ENCODE measurements at regions not wholly inside any gene's neighbourhood (a gene's known extent, or its start where the extent isn't known, plus 50 kb on each side); places are given as distances from the start of the nearest gene placed in this dataset.

- Histone ChIP-seq H3K27me3 (ENCODE audit: insufficient read depth, low read length) (no peaks in the 10 kb centered on the region), H3K36me3 (ENCODE audit: insufficient read depth, low read depth, low read length) (no peaks in the 10 kb centered on the region), H3K4me3 (ENCODE audit: low read length) (no peak overlapping the region), H3K9me3 (ENCODE audit: insufficient read depth, low read depth, low read length) (peaks cover 19% of the 10 kb centered on the region), H3K4me1 (ENCODE audit: insufficient read depth, low read length) (no peaks in the 10 kb centered on the region), H3K9ac (ENCODE audit: low read depth, low read length) (no peak overlapping the region), H3K27ac (ENCODE audit: low read length) (no peak overlapping the region)
These were observed 265.1 kb upstream of the CEP162 start for GRCh38 chr6:84492241-84493165.

- peaks cover 19% of the 10 kb centered on the region for H3K9me3 ChIP-seq (ENCODE audit: insufficient read depth, low read depth, low read length)
- H3K4me3 ChIP-seq (ENCODE audit: low read length): no peak overlapping the region
These were observed 262.2 kb upstream of the CEP162 start for GRCh38 chr6:84489598-84489997.

GRCh38 chr6:84486526-84486925 is 259.1 kb upstream of the CEP162 start:
- Histone ChIP-seq H3K4me1 (ENCODE audit: insufficient read depth, low read length) (no peaks in the 10 kb centered on the region), H3K27ac (ENCODE audit: low read length) (no peak overlapping the region), H3K4me3 (ENCODE audit: low read length) (no peak overlapping the region), H3K9me3 (ENCODE audit: insufficient read depth, low read depth, low read length) (peaks cover 19% of the 10 kb centered on the region), H3K9ac (ENCODE audit: low read depth, low read length) (no peak overlapping the region), H3K27me3 (ENCODE audit: insufficient read depth, low read length) (no peaks in the 10 kb centered on the region), H3K36me3 (ENCODE audit: insufficient read depth, low read depth, low read length) (no peaks in the 10 kb centered on the region)

More at GRCh38 chr6:84489598-84489997, 262.2 kb upstream of the CEP162 start:
- Histone ChIP-seq H3K9ac (ENCODE audit: low read depth, low read length) (no peak overlapping the region), H3K27ac (ENCODE audit: low read length) (no peak overlapping the region), H3K36me3 (ENCODE audit: insufficient read depth, low read depth, low read length) (no peaks in the 10 kb centered on the region), H3K27me3 (ENCODE audit: insufficient read depth, low read length) (no peaks in the 10 kb centered on the region), H3K4me1 (ENCODE audit: insufficient read depth, low read length) (no peaks in the 10 kb centered on the region)

- Histone ChIP-seq H3K36me3 (ENCODE audit: insufficient read depth, low read depth, low read length) (no peaks in the 10 kb centered on the region), H3K27ac (ENCODE audit: low read length) (no peak overlapping the region)
These were observed 241.7 kb upstream of the CEP162 start for GRCh38 chr6:84469144-84469543.

GRCh38 chr6:84467296-84467695 is 239.9 kb upstream of the CEP162 start:
- H3K9ac ChIP-seq (ENCODE audit: low read depth, low read length): no peak overlapping the region
- H3K27ac ChIP-seq (ENCODE audit: low read length): no peak overlapping the region
- H3K9me3 ChIP-seq (ENCODE audit: insufficient read depth, low read depth, low read length): no peaks in the 10 kb centered on the region
- no peaks in the 10 kb centered on the region for H3K27me3 ChIP-seq (ENCODE audit: insufficient read depth, low read length)
- no peak overlapping the region for H3K4me3 ChIP-seq (ENCODE audit: low read length)
- no peaks in the 10 kb centered on the region for H3K36me3 ChIP-seq (ENCODE audit: insufficient read depth, low read depth, low read length)
- H3K4me1 ChIP-seq (ENCODE audit: insufficient read depth, low read length): no peaks in the 10 kb centered on the region

More at GRCh38 chr6:84469144-84469543, 241.7 kb upstream of the CEP162 start:
- Histone ChIP-seq H3K4me3 (ENCODE audit: low read length) (no peak overlapping the region), H3K9me3 (ENCODE audit: insufficient read depth, low read depth, low read length) (no peaks in the 10 kb centered on the region), H3K27me3 (ENCODE audit: insufficient read depth, low read length) (no peaks in the 10 kb centered on the region), H3K4me1 (ENCODE audit: insufficient read depth, low read length) (no peaks in the 10 kb centered on the region), H3K9ac (ENCODE audit: low read depth, low read length) (no peak overlapping the region)

GRCh38 chr6:84466511-84466910 is 239.1 kb upstream of the CEP162 start:
- Histone ChIP-seq H3K27me3 (ENCODE audit: insufficient read depth, low read length) (no peaks in the 10 kb centered on the region), H3K27ac (ENCODE audit: low read length) (no peak overlapping the region), H3K4me3 (ENCODE audit: low read length) (no peak overlapping the region), H3K4me1 (ENCODE audit: insufficient read depth, low read length) (no peaks in the 10 kb centered on the region), H3K36me3 (ENCODE audit: insufficient read depth, low read depth, low read length) (no peaks in the 10 kb centered on the region), H3K9ac (ENCODE audit: low read depth, low read length) (no peak overlapping the region), H3K9me3 (ENCODE audit: insufficient read depth, low read depth, low read length) (no peaks in the 10 kb centered on the region)

- no peaks in the 10 kb centered on the region for H3K27me3 ChIP-seq (ENCODE audit: insufficient read depth, low read length)
- no peak overlapping the region for H3K4me3 ChIP-seq (ENCODE audit: low read length)
- no peaks in the 10 kb centered on the region for H3K36me3 ChIP-seq (ENCODE audit: insufficient read depth, low read depth, low read length)
- H3K9me3 ChIP-seq (ENCODE audit: insufficient read depth, low read depth, low read length): no peaks in the 10 kb centered on the region
- no peaks in the 10 kb centered on the region for H3K4me1 ChIP-seq (ENCODE audit: insufficient read depth, low read length)
- H3K27ac ChIP-seq (ENCODE audit: low read length): no peak overlapping the region
- no peak overlapping the region for H3K9ac ChIP-seq (ENCODE audit: low read depth, low read length)
These were observed 237.0 kb upstream of the CEP162 start for GRCh38 chr6:84464471-84464870.

- Histone ChIP-seq H3K9ac (ENCODE audit: low read depth, low read length) (no peak overlapping the region), H3K27me3 (ENCODE audit: insufficient read depth, low read length) (no peaks in the 10 kb centered on the region), H3K9me3 (ENCODE audit: insufficient read depth, low read depth, low read length) (no peaks in the 10 kb centered on the region), H3K36me3 (ENCODE audit: insufficient read depth, low read depth, low read length) (no peaks in the 10 kb centered on the region), H3K27ac (ENCODE audit: low read length) (no peak overlapping the region), H3K4me1 (ENCODE audit: insufficient read depth, low read length) (no peaks in the 10 kb centered on the region), H3K4me3 (ENCODE audit: low read length) (no peak overlapping the region)
These were observed 235.3 kb upstream of the CEP162 start for GRCh38 chr6:84462698-84463097.

GRCh38 chr6:84461461-84461860 is 234.0 kb upstream of the CEP162 start:
- H3K9ac ChIP-seq (ENCODE audit: low read depth, low read length): no peak overlapping the region
- H3K9me3 ChIP-seq (ENCODE audit: insufficient read depth, low read depth, low read length): no peaks in the 10 kb centered on the region
- H3K27ac ChIP-seq (ENCODE audit: low read length): no peak overlapping the region
- no peaks in the 10 kb centered on the region for H3K36me3 ChIP-seq (ENCODE audit: insufficient read depth, low read depth, low read length)
- no peak overlapping the region for H3K4me3 ChIP-seq (ENCODE audit: low read length)
- H3K4me1 ChIP-seq (ENCODE audit: insufficient read depth, low read length): no peaks in the 10 kb centered on the region
- H3K27me3 ChIP-seq (ENCODE audit: insufficient read depth, low read length): no peaks in the 10 kb centered on the region

GRCh38 chr6:84460491-84460890 is 233.0 kb upstream of the CEP162 start:
- H3K27ac ChIP-seq (ENCODE audit: low read length): no peak overlapping the region
- no peaks in the 10 kb centered on the region for H3K9me3 ChIP-seq (ENCODE audit: insufficient read depth, low read depth, low read length)
- no peak overlapping the region for H3K4me3 ChIP-seq (ENCODE audit: low read length)
- H3K4me1 ChIP-seq (ENCODE audit: insufficient read depth, low read length): no peaks in the 10 kb centered on the region
- no peaks in the 10 kb centered on the region for H3K36me3 ChIP-seq (ENCODE audit: insufficient read depth, low read depth, low read length)
- no peaks in the 10 kb centered on the region for H3K27me3 ChIP-seq (ENCODE audit: insufficient read depth, low read length)
- no peak overlapping the region for H3K9ac ChIP-seq (ENCODE audit: low read depth, low read length)

- no peak overlapping the region for H3K4me3 ChIP-seq (ENCODE audit: low read length)
- no peaks in the 10 kb centered on the region for H3K36me3 ChIP-seq (ENCODE audit: insufficient read depth, low read depth, low read length)
- H3K4me1 ChIP-seq (ENCODE audit: insufficient read depth, low read length): no peaks in the 10 kb centered on the region
- no peak overlapping the region for H3K9ac ChIP-seq (ENCODE audit: low read depth, low read length)
- no peak overlapping the region for H3K27ac ChIP-seq (ENCODE audit: low read length)
- H3K27me3 ChIP-seq (ENCODE audit: insufficient read depth, low read length): no peaks in the 10 kb centered on the region
- no peaks in the 10 kb centered on the region for H3K9me3 ChIP-seq (ENCODE audit: insufficient read depth, low read depth, low read length)
These were observed 232.0 kb upstream of the CEP162 start for GRCh38 chr6:84459401-84459800.

GRCh38 chr6:84458271-84458670 is 230.8 kb upstream of the CEP162 start:
- no peaks in the 10 kb centered on the region for H3K9me3 ChIP-seq (ENCODE audit: insufficient read depth, low read depth, low read length)
- H3K9ac ChIP-seq (ENCODE audit: low read depth, low read length): no peak overlapping the region
- H3K4me1 ChIP-seq (ENCODE audit: insufficient read depth, low read length): no peaks in the 10 kb centered on the region
- H3K36me3 ChIP-seq (ENCODE audit: insufficient read depth, low read depth, low read length): no peaks in the 10 kb centered on the region
- H3K4me3 ChIP-seq (ENCODE audit: low read length): no peak overlapping the region
- H3K27me3 ChIP-seq (ENCODE audit: insufficient read depth, low read length): no peaks in the 10 kb centered on the region
- H3K27ac ChIP-seq (ENCODE audit: low read length): no peak overlapping the region
